ENCODE measurements at regions not wholly inside any gene's neighbourhood (a gene's known extent, or its start where the extent isn't known, plus 50 kb on each side); places are given as distances from the start of the nearest gene placed in this dataset.

GRCh38 chr16:55204069-55204468, 119.9 kb upstream of the IRX6 start:
- TF ChIP-seq RCOR1 (IDR thresholded peaks at IDR 0.05; ENCODE audit: insufficient replicate concordance, low read length) (no peak), POLR2A (IDR thresholded peaks at IDR 0.05; ENCODE audit: low read depth, low read length) (no peak), NFE2L2 (IDR thresholded peaks at IDR 0.05; ENCODE audit: low read depth, low read length) (no peak), MXI1 (IDR thresholded peaks at IDR 0.05; ENCODE audit: borderline replicate concordance, low read depth, low read length) (no peak)
- TF ChIP-seq, protein P1, sequence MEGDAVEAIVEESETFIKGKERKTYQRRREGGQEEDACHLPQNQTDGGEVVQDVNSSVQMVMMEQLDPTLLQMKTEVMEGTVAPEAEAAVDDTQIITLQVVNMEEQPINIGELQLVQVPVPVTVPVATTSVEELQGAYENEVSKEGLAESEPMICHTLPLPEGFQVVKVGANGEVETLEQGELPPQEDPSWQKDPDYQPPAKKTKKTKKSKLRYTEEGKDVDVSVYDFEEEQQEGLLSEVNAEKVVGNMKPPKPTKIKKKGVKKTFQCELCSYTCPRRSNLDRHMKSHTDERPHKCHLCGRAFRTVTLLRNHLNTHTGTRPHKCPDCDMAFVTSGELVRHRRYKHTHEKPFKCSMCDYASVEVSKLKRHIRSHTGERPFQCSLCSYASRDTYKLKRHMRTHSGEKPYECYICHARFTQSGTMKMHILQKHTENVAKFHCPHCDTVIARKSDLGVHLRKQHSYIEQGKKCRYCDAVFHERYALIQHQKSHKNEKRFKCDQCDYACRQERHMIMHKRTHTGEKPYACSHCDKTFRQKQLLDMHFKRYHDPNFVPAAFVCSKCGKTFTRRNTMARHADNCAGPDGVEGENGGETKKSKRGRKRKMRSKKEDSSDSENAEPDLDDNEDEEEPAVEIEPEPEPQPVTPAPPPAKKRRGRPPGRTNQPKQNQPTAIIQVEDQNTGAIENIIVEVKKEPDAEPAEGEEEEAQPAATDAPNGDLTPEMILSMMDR (conservative IDR thresholded peaks at IDR 0.05; ENCODE audit: low read depth, low read length): no peak

Data from IMR-90 (cell line).